HG03469 (cell line): ENCODE measurements at regions not wholly inside any gene's neighbourhood (a gene's known extent, or its start where the extent isn't known, plus 50 kb on each side); places are given as distances from the start of the nearest gene placed in this dataset.
A peak's percentile ranks its signal among the peaks of the same experiment; 100 is the strongest.
"Not testable (repeated sequence)": the region's sequence is repeated elsewhere in the genome, so short reads cannot be mapped to it uniquely, and the experiment has no call there.

Experiments used
- ATAC-seq: cut with Tn5 transposase; IDR thresholded peaks from one replicate; pipeline ENCODE4 v1.9.1; 2021; ENCODE audit warnings: mild to moderate bottlenecking, moderate library complexity, moderate number of reproducible peaks; ENCODE audit not compliant: unreplicated experiment

DNA sequence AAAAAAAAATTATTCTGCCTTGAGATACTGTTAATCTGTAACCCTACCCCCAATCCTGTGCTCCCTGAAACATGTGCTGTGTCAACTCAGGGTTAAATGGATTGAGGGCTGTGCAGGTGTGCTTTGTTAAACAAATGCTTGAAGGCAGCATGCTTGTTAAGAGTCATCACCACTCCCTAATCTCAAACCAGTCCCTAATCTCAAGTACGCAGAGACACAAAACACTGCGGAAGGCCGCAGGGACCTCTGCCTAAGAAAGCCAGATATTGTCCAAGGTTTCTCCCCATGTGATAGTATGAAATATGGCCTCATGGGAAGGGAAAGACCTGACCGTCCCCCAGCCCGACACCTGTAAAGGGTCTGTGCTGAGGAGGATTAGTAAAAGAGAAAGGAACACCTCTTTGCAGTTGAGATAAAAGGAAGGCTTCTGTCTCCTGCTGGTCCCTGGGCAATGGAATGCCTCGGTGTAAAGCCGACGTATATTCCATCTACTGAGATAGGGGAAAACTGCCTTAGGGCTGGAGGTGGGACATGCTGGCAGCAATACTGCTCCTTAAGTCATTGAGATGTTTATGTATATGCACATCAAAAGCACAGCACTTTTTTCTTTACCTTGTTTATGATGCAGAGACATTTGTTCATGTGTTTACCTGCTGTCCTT is 402.6 kb downstream of the TBC1D32 start:
- ATAC-seq: not testable (repeated sequence)

DNA sequence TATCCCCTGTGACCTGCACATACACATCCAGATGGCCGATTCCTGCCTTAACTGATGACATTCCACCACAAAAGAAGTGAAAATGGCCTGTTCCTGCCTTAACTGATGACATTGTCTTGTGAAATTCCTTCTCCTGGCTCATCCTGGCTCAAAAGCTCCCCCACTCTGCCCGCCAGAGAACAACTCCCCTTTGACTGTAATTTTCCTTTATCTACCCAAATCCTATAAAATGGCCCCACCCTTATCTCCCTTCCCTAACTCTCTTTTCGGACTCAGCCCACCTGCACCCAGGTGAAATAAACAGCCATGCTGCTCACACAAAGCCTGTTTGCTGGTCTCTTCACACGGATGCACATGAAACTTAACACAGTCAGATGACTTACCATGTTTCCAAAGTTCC is 403.8 kb downstream of the TBC1D32 start:
- ATAC-seq: not testable (repeated sequence)

DNA sequence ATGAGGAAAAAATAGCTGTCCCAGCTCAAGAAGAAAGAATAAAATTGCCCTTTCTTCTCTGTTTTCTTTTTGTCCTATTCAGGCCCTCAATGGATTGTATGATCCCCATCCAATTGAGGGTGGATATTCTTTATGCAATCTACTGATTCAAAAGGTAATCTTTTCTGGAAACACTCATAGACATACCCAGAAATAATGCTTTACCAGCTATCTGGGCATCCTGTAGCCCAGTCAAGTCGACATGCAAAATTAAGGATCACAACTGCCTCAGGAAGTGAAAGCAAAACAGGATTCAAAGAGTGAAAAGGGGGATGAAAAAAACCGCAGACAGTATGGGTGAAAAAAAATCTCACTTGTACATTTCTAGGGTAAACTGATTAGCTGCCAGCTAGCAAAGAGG is 410.1 kb downstream of the TBC1D32 start:
- ATAC-seq: no peak

DNA sequence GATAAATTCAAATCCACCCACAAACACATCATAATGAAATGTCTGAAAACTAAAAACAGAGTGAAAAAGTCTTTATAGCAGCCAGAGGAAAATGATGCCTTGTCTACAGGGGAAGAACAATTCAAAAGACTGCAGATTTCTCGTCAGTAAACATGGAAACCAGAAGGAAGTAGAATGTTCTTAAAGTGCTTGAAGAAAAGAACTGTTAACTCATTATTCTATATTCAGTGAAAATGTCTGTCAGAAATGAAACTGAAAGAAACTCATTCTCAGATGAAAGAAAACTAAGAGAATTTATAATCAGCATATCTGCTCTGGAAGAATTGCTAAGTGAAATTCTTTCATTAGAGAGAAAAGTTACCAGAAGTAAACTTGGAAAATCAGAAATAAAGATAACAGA is 416.1 kb downstream of the TBC1D32 start:
- no peak for ATAC-seq

DNA sequence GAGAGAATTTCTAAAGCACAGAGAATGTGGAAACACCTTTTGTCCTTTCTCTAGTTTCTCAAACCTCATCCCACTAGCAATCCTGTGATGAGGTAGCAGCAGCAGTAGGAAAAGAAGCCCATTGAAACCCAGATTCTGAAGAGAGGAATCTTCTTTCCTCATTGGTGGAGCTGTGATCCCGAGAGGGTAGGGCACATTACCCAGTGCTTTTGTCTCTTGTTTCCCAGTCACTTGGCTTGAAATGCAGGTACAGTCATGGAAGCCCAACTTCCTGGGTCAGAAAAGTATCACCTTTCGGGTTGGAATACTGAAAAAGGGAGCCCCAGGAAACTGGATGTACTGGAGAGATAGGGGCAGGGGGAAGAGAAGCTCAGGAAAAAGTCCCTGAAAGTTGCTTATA is 417.4 kb downstream of the TBC1D32 start:
- ATAC-seq: no peak

DNA sequence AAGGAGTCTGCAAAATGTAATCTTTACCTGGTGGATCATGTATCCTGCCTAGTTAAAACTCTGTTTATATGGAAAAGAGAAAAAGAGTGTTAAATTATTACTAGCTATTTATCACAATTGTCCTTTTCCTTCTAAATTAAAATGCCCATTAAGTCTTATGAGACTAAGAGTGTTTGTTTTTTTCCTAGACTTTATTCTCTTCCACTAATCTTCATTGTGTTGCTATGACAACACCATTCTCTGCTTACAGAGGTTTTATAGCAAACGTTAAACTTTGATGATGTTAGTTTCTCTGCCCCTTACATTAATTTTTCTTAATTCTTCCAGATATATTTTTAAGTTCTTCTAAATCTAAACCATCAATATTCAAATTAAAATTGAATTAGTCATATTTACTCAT is 420.8 kb downstream of the TBC1D32 start:
- ATAC-seq: no peak

DNA sequence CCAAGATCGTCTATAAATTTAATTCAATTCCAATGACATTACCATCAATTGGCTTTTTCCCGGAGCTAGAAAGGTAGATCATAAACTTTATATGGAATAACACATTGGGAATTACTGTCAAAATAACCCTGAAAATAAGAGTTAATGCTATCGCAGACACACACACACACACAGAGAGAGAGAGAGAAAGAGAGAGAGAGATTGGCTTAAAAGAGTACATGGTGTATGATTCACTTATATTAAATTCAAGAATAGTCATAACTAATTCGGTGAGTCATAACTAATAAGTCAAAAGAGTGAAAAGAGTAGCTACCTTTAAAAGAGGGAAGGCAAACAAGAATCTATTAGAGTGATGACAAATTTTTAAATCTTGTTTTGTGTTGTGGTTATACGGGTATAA is 425.5 kb downstream of the TBC1D32 start:
- ATAC-seq: no peak

DNA sequence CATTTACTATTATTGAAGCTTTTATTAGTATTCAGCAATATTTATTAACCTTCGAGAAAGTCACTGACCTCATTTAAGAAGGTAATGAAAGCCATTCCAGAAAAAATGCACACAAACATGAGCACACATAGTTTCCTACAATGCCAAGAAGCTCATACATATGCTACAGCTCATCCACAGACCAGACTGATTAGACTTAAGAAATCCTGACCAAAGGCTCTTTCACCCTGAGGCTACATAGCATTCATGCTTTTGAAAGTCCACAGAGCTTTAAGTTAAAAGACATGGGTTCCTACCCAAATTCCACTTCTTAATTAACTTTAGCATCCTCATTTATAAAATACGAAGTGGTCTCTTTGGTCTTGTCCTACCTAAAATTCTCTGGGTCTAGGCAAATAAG is 430.4 kb downstream of the TBC1D32 start:
- ATAC-seq: no peak

DNA sequence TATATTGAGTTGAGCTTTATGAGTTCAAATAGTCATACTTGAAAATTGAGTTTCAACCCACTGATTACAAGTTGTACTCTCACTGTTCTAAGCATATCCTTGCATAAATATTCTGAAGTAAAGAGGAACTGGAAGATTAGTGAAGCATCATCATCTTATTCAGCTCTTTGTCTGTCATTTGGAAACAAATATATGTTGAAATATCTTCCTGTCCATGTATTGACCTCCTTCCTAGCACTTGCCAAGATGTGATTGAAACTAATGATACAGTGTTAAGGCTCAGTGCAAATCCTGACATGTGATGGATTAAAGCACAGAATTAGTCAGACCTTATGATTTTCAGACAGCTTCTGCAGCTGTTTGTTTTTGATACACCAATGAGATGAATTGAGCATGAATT is 434.3 kb downstream of the TBC1D32 start:
- peak; percentile 75 for ATAC-seq

DNA sequence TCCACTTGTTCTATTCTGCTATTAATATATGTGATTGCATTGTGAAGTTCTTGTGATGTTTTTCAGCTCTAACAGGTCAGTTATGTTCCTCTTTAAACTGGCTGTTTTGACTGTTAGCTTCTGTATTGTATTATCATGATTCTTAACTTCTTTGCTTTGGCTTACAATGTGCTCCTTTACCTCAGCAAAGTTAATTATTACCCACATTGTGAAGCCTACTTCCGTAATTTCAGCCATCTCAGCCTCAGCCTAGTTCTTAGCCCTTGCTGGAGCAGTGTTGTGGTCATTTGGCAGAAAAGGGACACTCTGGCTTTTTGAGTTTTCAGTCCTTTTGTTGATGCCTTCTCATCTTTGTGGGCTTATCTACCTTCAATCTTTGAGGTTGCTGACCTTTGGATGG is 440.2 kb downstream of the TBC1D32 start:
- peak; percentile 81 for ATAC-seq

DNA sequence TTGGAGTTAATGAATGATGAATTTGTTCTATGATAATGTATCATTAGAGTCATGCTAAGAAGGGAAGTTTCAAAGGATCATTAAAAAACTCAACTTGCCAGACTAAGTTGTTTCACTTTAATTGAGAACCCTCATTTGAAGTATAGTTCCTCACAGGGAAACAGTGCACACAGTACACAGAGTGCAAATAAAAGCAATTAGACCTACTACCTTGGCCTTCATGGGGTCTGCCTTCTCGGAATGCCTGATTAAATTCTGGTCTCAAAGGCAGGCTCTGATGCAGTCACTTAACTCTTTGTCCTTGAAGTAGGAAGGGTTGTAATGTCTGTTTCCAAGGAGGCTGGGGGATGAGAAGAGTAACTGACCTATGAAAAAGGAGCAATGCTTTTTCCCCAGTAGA is 457.3 kb downstream of the TBC1D32 start:
- ATAC-seq: no peak

DNA sequence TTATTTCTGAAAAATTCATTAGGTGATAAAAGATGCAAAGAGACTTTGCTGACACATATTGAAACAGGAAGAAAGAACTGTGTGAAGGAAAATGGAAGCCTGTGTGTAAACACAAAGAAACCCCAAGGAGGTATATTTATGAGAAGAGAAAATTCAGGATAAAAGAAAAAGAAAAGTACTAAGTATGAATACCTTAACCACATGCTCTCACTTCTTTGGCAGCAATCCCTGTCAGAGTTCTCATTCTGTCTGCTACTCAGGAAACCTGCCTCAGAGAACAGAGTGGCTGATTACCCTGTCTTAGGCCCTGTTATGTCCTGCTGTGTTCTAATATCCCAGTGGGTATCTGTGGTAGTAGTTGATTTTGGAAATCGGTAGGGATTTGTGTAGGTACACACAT is 457.9 kb downstream of the TBC1D32 start:
- peak; percentile 27 for ATAC-seq

DNA sequence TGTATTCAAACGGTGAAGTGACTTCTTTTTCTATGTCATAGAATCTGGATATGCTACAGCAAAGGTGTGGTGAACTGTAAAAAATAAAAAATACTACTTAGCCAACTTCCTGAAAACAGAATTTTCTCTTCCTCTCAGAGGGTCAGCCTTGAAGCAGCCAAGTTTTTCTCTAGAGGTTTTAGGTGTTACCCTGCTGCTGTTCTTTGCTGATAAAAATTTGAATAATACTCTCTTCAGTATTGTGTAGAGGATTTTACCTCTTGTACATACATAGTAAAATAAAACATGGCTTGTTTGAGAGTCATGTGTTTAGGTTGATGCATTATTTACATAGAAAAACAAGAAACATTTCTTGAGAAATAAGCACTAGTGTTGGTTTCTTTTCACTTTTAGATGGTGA is 458.4 kb downstream of the TBC1D32 start:
- peak; percentile 37 for ATAC-seq

DNA sequence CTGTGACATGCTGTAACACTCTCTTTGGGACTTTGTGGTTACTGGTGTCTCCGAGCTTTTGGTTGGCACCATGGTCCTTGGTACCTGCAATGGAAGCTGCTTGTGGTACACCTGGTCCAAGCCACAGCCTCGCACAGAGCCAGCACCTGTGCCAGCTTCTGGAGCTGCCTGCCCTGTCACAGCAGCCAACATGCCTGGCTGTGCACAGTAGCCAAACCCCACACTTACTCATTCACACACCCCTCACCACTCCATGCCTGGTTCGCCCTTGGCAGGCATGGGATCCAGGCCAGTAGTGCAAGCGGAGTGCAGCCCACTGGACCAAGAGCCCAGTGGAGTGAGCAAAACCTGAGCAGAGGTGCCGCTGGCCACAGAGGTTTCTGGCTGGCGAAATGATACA is 459.9 kb downstream of the TBC1D32 start:
- ATAC-seq: no peak

DNA sequence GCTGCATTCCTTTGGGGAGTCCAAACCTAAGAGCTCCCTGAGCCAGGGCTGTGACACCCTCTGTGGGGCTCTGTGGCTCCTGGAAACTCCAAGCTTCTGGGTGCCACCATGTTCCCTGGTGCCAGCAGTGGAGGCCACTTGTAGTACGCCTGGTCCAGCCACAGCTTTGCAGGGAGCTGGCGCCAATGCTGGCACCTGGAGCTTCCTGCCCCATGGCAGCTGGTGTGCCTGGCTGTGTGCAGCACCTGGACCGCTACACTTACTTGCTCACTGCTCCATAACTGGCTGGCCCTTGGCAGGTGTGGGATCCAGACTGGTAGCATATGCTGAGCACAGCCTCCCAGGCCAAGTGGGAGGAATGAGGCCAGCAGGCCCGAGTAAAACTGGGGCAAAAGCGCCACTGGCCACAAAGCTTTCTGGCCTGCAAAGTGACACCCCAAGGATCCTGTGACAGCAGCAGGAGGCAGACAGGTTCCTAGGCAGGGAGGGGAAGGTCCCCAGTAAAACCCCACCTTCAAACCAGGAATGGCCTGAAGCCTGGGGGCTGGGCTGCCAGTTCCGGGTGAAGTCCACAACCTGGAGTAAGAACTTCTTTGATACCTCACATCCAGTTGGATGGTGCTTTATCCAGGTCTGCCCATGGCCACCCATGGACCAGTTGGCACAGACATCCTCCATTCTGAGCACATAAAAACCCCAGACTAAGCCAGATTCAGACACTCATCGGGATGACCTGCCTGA is 461.0 kb downstream of the TBC1D32 start:
- ATAC-seq: no peak

DNA sequence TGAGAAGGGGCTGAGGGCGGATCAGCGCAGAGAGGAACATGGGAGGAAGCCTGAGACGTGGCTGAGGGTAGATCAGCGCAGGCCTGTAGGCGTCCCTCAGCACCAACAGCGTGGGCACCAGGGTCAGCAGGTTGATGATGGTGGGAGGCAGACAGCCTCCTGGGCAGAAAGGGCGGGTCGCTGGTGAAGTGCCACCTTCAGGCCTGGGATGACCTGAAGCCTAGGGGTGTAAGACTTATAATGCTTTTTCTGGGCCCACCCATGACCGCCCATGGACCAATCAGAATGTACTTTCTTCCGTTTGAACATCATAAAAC is 462.1 kb downstream of the TBC1D32 start:
- ATAC-seq: no peak

DNA sequence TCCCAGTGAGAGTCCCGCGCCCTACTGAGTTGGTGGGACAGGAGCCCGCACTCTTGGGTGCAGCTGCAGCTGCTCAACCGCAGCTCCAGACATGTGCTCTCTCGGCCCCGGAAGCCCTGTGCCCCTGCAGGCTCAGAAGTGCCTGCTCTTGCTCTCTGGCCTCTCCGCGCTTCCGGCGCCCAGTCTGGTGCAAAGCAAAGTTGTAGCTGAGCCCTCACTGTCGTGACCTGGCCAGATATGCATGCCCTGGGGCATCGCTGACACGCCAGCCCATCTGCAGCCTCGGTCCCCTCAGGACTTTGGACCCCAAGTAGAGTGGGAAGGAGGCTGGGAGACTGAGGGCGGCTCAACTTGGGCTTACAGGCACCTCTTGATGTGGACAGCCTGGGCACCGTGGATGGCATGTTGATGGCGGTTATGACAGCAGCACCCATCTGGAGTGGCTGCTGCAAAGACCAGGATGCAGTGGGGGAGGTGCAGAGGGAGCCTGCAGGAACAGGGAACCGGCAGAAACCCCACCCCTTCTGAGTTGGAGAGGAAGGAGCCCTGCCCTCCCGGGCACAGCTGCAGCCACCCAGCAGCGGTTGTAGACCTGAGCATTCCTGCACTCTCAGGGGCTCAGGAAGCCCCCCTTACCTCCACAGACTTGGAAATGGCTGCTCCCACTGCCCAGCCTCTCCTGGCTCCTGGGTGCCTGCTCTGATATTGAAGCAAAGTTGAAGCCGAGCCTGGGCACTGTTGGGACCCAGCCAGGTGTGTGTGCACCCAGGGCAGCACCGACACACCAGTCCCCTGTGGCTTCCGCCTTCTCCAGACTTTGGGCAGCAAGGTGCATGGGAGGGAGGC is 462.6 kb downstream of the TBC1D32 start:
- no peak for ATAC-seq

DNA sequence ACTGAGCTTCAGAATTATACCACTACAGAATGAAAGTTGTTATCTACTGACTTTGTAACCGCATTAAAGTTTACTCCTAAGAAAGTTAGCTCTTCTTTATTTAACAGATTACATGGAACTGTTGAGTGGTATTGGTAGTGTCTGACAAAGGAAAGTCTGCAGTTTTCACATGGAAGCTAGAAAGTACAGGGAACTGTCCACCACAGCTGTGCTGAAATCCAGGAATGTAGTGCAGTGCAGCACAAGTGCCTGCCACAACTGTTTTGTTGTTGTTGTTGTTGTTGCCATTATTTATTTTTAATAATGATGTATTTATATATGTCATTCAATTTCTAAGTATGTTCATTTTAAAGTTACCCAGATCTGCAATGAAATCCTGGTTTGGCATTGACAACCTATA is 464.9 kb downstream of the TBC1D32 start:
- no peak for ATAC-seq

DNA sequence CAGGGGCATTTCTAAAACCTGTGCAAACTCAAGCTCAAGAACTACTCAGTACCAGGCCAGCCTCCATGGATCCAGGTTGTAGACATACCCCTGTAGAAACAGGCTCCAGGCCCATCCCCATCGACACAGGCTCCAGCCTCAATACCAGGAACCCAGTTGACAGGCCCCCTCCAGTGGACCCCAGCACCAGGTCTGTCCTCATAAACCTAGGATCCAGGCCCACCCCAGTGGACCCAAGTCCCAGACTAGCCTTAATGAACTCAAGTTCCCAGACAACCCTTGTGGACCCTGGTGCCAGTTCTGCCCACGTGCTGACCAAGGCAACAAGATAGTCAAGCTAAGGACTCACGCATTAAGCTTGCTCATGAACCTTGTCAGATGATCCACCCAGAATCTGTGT is 476.9 kb downstream of the TBC1D32 start:
- no peak for ATAC-seq

DNA sequence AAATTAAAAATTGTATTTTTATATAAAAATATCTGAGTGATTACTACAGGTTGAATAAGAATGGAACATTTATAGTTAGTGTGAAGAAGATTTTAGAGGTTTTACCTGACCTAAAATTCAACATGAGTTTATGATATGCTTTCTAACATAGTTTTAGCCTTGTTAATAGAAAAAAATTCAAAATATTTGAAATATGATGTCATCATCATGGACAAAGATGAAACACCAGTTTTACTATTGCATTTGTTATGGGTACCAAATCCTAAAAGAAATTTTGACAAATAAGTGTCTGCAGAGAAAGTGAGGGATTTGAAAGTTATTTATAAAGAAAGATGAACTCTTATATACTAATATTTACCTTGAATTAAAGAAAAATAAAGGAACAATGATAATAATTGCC is 479.7 kb downstream of the TBC1D32 start:
- ATAC-seq: no peak

DNA sequence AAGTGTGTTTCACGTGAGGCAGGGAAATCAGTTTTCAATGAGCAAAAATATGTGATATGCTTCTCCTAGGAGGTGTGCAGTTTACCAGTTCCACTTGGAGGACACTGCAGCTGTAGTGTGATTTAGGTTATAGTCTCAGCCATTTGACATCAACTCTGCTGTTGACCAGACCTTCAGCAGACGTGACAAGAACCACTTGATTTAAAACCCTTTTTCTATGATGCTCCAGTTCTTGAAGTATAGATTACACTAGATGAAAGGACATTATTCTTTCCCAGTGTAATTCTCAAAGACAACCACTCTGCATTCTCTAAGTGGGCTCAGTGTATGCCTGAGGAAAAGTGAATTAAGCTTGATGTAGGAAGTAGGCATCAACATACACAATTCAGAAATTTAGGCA is 480.8 kb downstream of the TBC1D32 start:
- no peak for ATAC-seq

DNA sequence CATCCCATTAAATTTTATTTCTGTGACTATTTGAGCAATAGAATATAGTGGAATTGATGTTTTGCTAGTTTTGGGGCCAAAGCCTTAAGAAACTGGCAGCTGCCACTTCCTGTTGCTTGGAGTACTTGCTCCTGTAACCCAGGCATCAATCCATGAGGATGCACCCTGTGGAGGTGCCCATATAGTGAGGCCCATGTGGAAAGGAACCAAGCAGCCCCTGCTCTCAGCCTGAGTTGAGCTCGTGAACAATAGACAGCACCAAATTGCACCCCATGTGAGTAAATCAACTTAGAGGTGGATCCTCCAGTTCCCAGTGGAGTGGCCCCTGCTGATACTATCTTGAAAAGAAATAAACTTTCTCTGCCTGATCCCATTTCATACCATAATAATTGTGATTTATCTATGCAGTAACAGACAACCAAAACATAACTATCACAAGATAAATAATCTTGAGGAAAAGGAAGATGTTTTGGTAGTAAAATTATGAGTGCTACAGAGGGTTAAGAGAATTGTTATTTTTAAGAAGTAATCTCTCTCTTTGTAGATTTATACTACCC is 481.9 kb downstream of the TBC1D32 start:
- ATAC-seq: no peak
